Progenitor cell of endocrine pancreas (in vitro differentiated cells): ENCODE measurements at regions not wholly inside any gene's neighbourhood (a gene's known extent, or its start where the extent isn't known, plus 50 kb on each side); places are given as distances from the start of the nearest gene placed in this dataset.

ENCODE experiments used
- DNase-seq: peaks from one replicate; pipeline ENCODE4 v3.0.0; 2021; ENCODE audit warnings: low spot score; ENCODE audit not compliant: unreplicated experiment
- H3K27ac Mint-ChIP-seq: 2 replicates; pipeline ENCODE4 v1.8.0; 2021; ENCODE audit warnings: mild to moderate bottlenecking, moderate library complexity, mixed read lengths
- H3K27me3 Mint-ChIP-seq: 2 replicates; pipeline ENCODE4 v1.8.0; 2021; ENCODE audit warnings: mixed read lengths
- H3K36me3 Mint-ChIP-seq: 2 replicates; pipeline ENCODE4 v1.8.0; 2022; ENCODE audit warnings: mixed read lengths; ENCODE audit not compliant: insufficient read depth
- H3K4me1 Mint-ChIP-seq: 2 replicates; pipeline ENCODE4 v1.8.0; 2021; ENCODE audit warnings: low read depth, mixed read lengths
- H3K4me3 Mint-ChIP-seq: 2 replicates; pipeline ENCODE4 v1.8.0; 2021; ENCODE audit warnings: low read depth, mild to moderate bottlenecking, moderate library complexity, mixed read lengths
- H3K9me3 Mint-ChIP-seq: 2 replicates; pipeline ENCODE4 v1.8.0; 2021; ENCODE audit warnings: low read depth, mixed read lengths
- TF ChIP-seq, protein P1 (sequence below): fragments of 200-600 bp; sonication (generic); IDR thresholded peaks from one replicate; pipeline ENCODE4 v1.5.0; 2021; ENCODE audit warnings: antibody characterized with exemption, mild to moderate bottlenecking; ENCODE audit not compliant: unreplicated experiment

GRCh38 chr15:87564681-87565080 lies 691.9 kb downstream of the NTRK3 start:
- TF ChIP-seq, protein P1, sequence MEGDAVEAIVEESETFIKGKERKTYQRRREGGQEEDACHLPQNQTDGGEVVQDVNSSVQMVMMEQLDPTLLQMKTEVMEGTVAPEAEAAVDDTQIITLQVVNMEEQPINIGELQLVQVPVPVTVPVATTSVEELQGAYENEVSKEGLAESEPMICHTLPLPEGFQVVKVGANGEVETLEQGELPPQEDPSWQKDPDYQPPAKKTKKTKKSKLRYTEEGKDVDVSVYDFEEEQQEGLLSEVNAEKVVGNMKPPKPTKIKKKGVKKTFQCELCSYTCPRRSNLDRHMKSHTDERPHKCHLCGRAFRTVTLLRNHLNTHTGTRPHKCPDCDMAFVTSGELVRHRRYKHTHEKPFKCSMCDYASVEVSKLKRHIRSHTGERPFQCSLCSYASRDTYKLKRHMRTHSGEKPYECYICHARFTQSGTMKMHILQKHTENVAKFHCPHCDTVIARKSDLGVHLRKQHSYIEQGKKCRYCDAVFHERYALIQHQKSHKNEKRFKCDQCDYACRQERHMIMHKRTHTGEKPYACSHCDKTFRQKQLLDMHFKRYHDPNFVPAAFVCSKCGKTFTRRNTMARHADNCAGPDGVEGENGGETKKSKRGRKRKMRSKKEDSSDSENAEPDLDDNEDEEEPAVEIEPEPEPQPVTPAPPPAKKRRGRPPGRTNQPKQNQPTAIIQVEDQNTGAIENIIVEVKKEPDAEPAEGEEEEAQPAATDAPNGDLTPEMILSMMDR: no peak
- H3K9me3 Mint-ChIP-seq: peaks cover 5% of the 10 kb centered on the region
- no peak overlapping the region for H3K27ac Mint-ChIP-seq
- H3K36me3 Mint-ChIP-seq: no peaks in the 10 kb centered on the region
- DNase-seq: no peak
- H3K27me3 Mint-ChIP-seq: peaks cover 70% of the 10 kb centered on the region
- H3K4me3 Mint-ChIP-seq: no peak overlapping the region
- peaks cover 1% of the 10 kb centered on the region for H3K4me1 Mint-ChIP-seq

- H3K27ac Mint-ChIP-seq: no peak overlapping the region
- TF ChIP-seq, protein P1: no peak
- peaks cover 5% of the 10 kb centered on the region for H3K9me3 Mint-ChIP-seq
- H3K4me1 Mint-ChIP-seq: peaks cover 1% of the 10 kb centered on the region
- peaks cover 65% of the 10 kb centered on the region for H3K27me3 Mint-ChIP-seq
- H3K4me3 Mint-ChIP-seq: no peak overlapping the region
- no peaks in the 10 kb centered on the region for H3K36me3 Mint-ChIP-seq
- no peak for DNase-seq
Measured at GRCh38 chr15:87563869-87564268, 692.7 kb downstream of the NTRK3 start.

GRCh38 chr15:87562203-87562602 lies 694.3 kb downstream of the NTRK3 start:
- Mint-ChIP-seq H3K4me1 (peaks cover 10% of the 10 kb centered on the region), H3K4me3 (no peak overlapping the region), H3K36me3 (no peaks in the 10 kb centered on the region), H3K27ac (no peak overlapping the region), H3K27me3 (peaks cover 61% of the 10 kb centered on the region), H3K9me3 (peaks cover 5% of the 10 kb centered on the region)
- TF ChIP-seq, protein P1: no peak
- no peak for DNase-seq

- H3K27me3 Mint-ChIP-seq: peaks cover 60% of the 10 kb centered on the region
- TF ChIP-seq, protein P1: no peak
- no peaks in the 10 kb centered on the region for H3K36me3 Mint-ChIP-seq
- no peak for DNase-seq
- H3K4me1 Mint-ChIP-seq: peaks cover 16% of the 10 kb centered on the region
- no peak overlapping the region for H3K4me3 Mint-ChIP-seq
- no peak overlapping the region for H3K27ac Mint-ChIP-seq
- peaks cover 5% of the 10 kb centered on the region for H3K9me3 Mint-ChIP-seq
Measured at GRCh38 chr15:87561641-87562040, 694.9 kb downstream of the NTRK3 start.

- Mint-ChIP-seq H3K27me3 (peaks cover 37% of the 10 kb centered on the region), H3K4me1 (peaks cover 18% of the 10 kb centered on the region), H3K9me3 (peaks cover 15% of the 10 kb centered on the region), H3K27ac (peak overlapping the region; percentile 27), H3K36me3 (peaks cover 2% of the 10 kb centered on the region), H3K4me3 (no peak overlapping the region)
- TF ChIP-seq, protein P1: no peak
- no peak for DNase-seq
Measured at GRCh38 chr15:87557881-87558280, 698.7 kb downstream of the NTRK3 start.
